WTC11 (cell line): ENCODE measurements at regions not wholly inside any gene's neighbourhood (a gene's known extent, or its start where the extent isn't known, plus 50 kb on each side); places are given as distances from the start of the nearest gene placed in this dataset.

Source experiments
- ATAC-seq: fragments of 200-7000 bp; cut with Tn5 transposase; 2 replicates; pipeline ENCODE4 v1.10.0; 2021; ENCODE audit warnings: mild to moderate bottlenecking, moderate library complexity
- CTCF ChIA-PET: fragments of 300-600 bp; sonication (Branson Sonifier 250); formaldehyde crosslinking; loops from one replicate; lab custom pipeline; 2021; ENCODE audit warnings: antibody characterized with exemption; lab: Charles Lee
- POLR2A ChIA-PET: fragments of 350-600 bp; sonication (Branson Sonifier 250); formaldehyde crosslinking; loops from one replicate; lab custom pipeline; 2021; ENCODE audit warnings: antibody characterized with exemption; lab: Charles Lee
- DNase-seq: peaks from one replicate; pipeline ENCODE4 v3.0.0; 2021; ENCODE audit warnings: low spot score
- H3K27ac Mint-ChIP-seq: 2 replicates; pipeline ENCODE4 v1.8.0; 2021; ENCODE audit warnings: mixed read lengths
- H3K27me3 Mint-ChIP-seq: 2 replicates; pipeline ENCODE4 v1.8.0; 2021; ENCODE audit warnings: low read depth, mild to moderate bottlenecking, moderate library complexity, mixed read lengths
- H3K36me3 Mint-ChIP-seq: 2 replicates; pipeline ENCODE4 v1.8.0; 2021; ENCODE audit warnings: mixed read lengths
- H3K4me1 Mint-ChIP-seq: 2 replicates; pipeline ENCODE4 v1.8.0; 2022; ENCODE audit warnings: mixed read lengths
- H3K4me3 Mint-ChIP-seq: 2 replicates; pipeline ENCODE4 v1.8.0; 2021; ENCODE audit warnings: mild to moderate bottlenecking, moderate library complexity, mixed read lengths
- H3K9me3 Mint-ChIP-seq: 2 replicates; pipeline ENCODE4 v1.8.0; 2021; ENCODE audit warnings: mixed read lengths
- FOXK1 ChIP-seq: sonication (generic); formaldehyde crosslinking; IDR thresholded peaks from 2 replicates; pipeline ENCODE4 v1.8.0; 2022; ENCODE audit warnings: mild to moderate bottlenecking, moderate library complexity, missing genetic modification reagents
- FOXP1 ChIP-seq: sonication (generic); formaldehyde crosslinking; IDR thresholded peaks from 2 replicates; pipeline ENCODE4 v1.8.0; 2022; ENCODE audit warnings: missing genetic modification reagents, mild to moderate bottlenecking, moderate library complexity, borderline replicate concordance
- GRHL2 ChIP-seq: fragments of 250-450 bp; sonication (Bioruptor Pico); IDR thresholded peaks from 2 replicates; pipeline ENCODE4 v1.8.0; 2022; ENCODE audit warnings: mild to moderate bottlenecking, moderate library complexity; ENCODE audit not compliant: insufficient replicate concordance, severe bottlenecking
- NFATC4 ChIP-seq: fragments of 250-450 bp; sonication (Bioruptor Pico); IDR thresholded peaks from 2 replicates; pipeline ENCODE4 v1.9.0; 2021; ENCODE audit warnings: mild to moderate bottlenecking
- NR3C1 ChIP-seq: sonication (generic); formaldehyde crosslinking; conservative IDR thresholded peaks from 2 replicates; pipeline ENCODE4 v1.8.1; 2023; ENCODE audit warnings: low read depth, mild to moderate bottlenecking, missing genetic modification reagents
- OVOL2 ChIP-seq: fragments of 250-450 bp; sonication (Bioruptor Pico); IDR thresholded peaks from 2 replicates; pipeline ENCODE4 v1.9.0; 2021; ENCODE audit warnings: mild to moderate bottlenecking, borderline replicate concordance
- PRRX2 ChIP-seq: fragments of 250-450 bp; sonication (Bioruptor Pico); IDR thresholded peaks from 2 replicates; pipeline ENCODE4 v1.8.0; 2021; ENCODE audit warnings: mild to moderate bottlenecking
- RORB ChIP-seq: fragments of 250-450 bp; sonication (Bioruptor Pico); IDR thresholded peaks from 2 replicates; pipeline ENCODE4 v1.9.0; 2021; ENCODE audit warnings: mild to moderate bottlenecking
- TCF7 ChIP-seq: sonication (generic); formaldehyde crosslinking; IDR thresholded peaks from 2 replicates; pipeline ENCODE4 v1.8.0; 2022; ENCODE audit warnings: mild to moderate bottlenecking, low read depth, missing genetic modification reagents, moderate library complexity
- TEAD4 ChIP-seq: sonication (generic); formaldehyde crosslinking; IDR thresholded peaks from 2 replicates; pipeline ENCODE4 v1.8.0; 2022; ENCODE audit warnings: mild to moderate bottlenecking, missing genetic modification reagents
- ZBTB21 ChIP-seq: sonication (generic); formaldehyde crosslinking; IDR thresholded peaks from 2 replicates; pipeline ENCODE4 v1.8.1; 2023; ENCODE audit warnings: mild to moderate bottlenecking, missing genetic modification reagents, borderline replicate concordance
- TF ChIP-seq, protein P1 (sequence below): sonication (generic); formaldehyde crosslinking; IDR thresholded peaks from 2 replicates; pipeline ENCODE4 v1.8.0; 2022; ENCODE audit warnings: mild to moderate bottlenecking, missing genetic modification reagents
- TF ChIP-seq, protein P2 (sequence below): fragments of 250-450 bp; sonication (Bioruptor Pico); IDR thresholded peaks from 2 replicates; pipeline ENCODE4 v1.9.0; 2021; ENCODE audit warnings: moderate library complexity, mild to moderate bottlenecking, inconsistent platforms, borderline replicate concordance
- TF ChIP-seq, protein P3 (sequence below): sonication (generic); formaldehyde crosslinking; IDR thresholded peaks from 2 replicates; pipeline ENCODE4 v1.8.0; 2023; ENCODE audit warnings: missing genetic modification reagents
- TF ChIP-seq, protein P4 (sequence below): sonication (generic); formaldehyde crosslinking; IDR thresholded peaks from 2 replicates; pipeline ENCODE4 v1.8.1; 2022; ENCODE audit warnings: missing genetic modification reagents, borderline replicate concordance
- TF ChIP-seq, protein P5 (sequence below): fragments of 250-450 bp; sonication (Bioruptor Pico); IDR thresholded peaks from 2 replicates; pipeline ENCODE4 v1.9.0; 2021; ENCODE audit warnings: mild to moderate bottlenecking
- TF ChIP-seq, protein P6 (sequence below): sonication (generic); formaldehyde crosslinking; conservative IDR thresholded peaks from 2 replicates; pipeline ENCODE4 v1.8.1; 2023; ENCODE audit warnings: mild to moderate bottlenecking, low read depth, missing genetic modification reagents, moderate library complexity

DNA sequence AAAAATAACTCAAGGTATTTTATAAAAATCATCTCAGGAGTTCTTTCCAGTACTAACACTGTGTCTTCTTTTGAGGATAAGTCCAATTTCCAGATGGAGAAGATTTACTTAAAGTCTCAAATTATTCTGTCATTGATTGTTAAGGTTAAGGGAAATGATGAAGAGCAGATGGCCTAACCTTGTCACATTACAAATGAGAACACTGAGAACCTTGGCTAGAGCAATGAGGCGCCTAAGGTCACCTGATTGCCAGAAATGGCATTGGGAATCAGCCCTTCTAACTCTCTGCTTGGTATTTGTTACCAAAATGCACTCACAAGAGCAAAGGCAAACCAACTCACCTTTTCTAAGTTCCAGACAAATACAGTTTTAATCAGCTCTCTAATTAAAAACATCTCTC lies 835.1 kb downstream of the RNF144A start:
- H3K27me3 Mint-ChIP-seq = peaks cover 5% of the 10 kb centered on the region
- TF ChIP-seq FOXP1 (CRISPR knock-in tag) = no peak
- TF ChIP-seq, protein P1, sequence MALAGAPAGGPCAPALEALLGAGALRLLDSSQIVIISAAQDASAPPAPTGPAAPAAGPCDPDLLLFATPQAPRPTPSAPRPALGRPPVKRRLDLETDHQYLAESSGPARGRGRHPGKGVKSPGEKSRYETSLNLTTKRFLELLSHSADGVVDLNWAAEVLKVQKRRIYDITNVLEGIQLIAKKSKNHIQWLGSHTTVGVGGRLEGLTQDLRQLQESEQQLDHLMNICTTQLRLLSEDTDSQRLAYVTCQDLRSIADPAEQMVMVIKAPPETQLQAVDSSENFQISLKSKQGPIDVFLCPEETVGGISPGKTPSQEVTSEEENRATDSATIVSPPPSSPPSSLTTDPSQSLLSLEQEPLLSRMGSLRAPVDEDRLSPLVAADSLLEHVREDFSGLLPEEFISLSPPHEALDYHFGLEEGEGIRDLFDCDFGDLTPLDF = no peak
- no peak for TF ChIP-seq NFATC4 (CRISPR knock-in tag)
- no peak for TF ChIP-seq TEAD4 (CRISPR knock-in tag)
- no peak for TF ChIP-seq ZBTB21 (CRISPR knock-in tag)
- TF ChIP-seq, protein P2, sequence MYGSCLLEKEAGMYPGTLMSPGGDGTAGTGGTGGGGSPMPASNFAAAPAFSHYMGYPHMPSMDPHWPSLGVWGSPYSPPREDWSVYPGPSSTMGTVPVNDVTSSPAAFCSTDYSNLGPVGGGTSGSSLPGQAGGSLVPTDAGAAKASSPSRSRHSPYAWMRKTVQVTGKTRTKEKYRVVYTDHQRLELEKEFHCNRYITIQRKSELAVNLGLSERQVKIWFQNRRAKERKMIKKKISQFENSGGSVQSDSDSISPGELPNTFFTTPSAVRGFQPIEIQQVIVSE (CRISPR knock-in tag) = no peak
- no peak for TF ChIP-seq GRHL2 (CRISPR knock-in tag)
- TF ChIP-seq, protein P3, sequence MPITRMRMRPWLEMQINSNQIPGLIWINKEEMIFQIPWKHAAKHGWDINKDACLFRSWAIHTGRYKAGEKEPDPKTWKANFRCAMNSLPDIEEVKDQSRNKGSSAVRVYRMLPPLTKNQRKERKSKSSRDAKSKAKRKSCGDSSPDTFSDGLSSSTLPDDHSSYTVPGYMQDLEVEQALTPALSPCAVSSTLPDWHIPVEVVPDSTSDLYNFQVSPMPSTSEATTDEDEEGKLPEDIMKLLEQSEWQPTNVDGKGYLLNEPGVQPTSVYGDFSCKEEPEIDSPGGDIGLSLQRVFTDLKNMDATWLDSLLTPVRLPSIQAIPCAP = no peak
- no peak for TF ChIP-seq TCF7 (CRISPR knock-in tag)
- TF ChIP-seq RORB (CRISPR knock-in tag) = no peak
- TF ChIP-seq, protein P4, sequence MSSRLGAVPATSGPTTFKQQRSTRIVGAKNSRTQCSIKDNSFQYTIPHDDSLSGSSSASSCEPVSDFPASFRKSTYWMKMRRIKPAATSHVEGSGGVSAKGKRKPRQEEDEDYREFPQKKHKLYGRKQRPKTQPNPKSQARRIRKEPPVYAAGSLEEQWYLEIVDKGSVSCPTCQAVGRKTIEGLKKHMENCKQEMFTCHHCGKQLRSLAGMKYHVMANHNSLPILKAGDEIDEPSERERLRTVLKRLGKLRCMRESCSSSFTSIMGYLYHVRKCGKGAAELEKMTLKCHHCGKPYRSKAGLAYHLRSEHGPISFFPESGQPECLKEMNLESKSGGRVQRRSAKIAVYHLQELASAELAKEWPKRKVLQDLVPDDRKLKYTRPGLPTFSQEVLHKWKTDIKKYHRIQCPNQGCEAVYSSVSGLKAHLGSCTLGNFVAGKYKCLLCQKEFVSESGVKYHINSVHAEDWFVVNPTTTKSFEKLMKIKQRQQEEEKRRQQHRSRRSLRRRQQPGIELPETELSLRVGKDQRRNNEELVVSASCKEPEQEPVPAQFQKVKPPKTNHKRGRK (CRISPR knock-in tag) = no peak
- TF ChIP-seq, protein P5, sequence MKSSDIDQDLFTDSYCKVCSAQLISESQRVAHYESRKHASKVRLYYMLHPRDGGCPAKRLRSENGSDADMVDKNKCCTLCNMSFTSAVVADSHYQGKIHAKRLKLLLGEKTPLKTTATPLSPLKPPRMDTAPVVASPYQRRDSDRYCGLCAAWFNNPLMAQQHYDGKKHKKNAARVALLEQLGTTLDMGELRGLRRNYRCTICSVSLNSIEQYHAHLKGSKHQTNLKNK (CRISPR knock-in tag) = no peak
- no peak for TF ChIP-seq PRRX2 (CRISPR knock-in tag)
- TF ChIP-seq NR3C1 (CRISPR knock-in tag) = no peak
- TF ChIP-seq FOXK1 (CRISPR knock-in tag) = no peak
- no peak for TF ChIP-seq OVOL2
- TF ChIP-seq, protein P6, sequence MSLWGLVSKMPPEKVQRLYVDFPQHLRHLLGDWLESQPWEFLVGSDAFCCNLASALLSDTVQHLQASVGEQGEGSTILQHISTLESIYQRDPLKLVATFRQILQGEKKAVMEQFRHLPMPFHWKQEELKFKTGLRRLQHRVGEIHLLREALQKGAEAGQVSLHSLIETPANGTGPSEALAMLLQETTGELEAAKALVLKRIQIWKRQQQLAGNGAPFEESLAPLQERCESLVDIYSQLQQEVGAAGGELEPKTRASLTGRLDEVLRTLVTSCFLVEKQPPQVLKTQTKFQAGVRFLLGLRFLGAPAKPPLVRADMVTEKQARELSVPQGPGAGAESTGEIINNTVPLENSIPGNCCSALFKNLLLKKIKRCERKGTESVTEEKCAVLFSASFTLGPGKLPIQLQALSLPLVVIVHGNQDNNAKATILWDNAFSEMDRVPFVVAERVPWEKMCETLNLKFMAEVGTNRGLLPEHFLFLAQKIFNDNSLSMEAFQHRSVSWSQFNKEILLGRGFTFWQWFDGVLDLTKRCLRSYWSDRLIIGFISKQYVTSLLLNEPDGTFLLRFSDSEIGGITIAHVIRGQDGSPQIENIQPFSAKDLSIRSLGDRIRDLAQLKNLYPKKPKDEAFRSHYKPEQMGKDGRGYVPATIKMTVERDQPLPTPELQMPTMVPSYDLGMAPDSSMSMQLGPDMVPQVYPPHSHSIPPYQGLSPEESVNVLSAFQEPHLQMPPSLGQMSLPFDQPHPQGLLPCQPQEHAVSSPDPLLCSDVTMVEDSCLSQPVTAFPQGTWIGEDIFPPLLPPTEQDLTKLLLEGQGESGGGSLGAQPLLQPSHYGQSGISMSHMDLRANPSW (CRISPR knock-in tag) = no peak
- H3K4me3 Mint-ChIP-seq = no peak overlapping the region
- ATAC-seq = no peak
- H3K9me3 Mint-ChIP-seq = peaks cover 29% of the 10 kb centered on the region
- ChIA-PET POLR2A (no interaction called here), CTCF (no interaction called here)
- H3K4me1 Mint-ChIP-seq = peaks cover 18% of the 10 kb centered on the region
- no peak for DNase-seq
- H3K27ac Mint-ChIP-seq = no peak overlapping the region
- peaks cover 14% of the 10 kb centered on the region for H3K36me3 Mint-ChIP-seq

DNA sequence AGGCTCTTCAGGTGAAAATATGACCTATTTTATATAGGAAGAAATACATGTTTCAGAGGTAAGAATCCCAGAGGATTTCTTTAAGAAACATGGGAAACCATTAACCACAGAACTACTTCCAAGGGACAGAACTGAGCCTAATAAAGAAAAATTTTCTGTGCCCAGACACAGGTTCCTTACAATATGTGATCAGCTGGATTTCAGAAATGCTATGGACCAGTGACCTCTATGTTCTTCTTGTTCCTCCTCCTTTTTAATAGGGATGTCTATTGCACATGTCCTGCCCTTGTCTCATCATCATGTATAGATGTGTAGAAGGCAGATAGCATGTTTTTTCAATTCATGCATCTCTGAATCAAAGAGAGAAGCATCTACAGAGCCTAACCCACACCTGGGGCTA lies 836.6 kb downstream of the RNF144A start:
- POLR2A ChIA-PET = no interaction called here
- peaks cover 7% of the 10 kb centered on the region for H3K4me1 Mint-ChIP-seq
- H3K4me3 Mint-ChIP-seq = no peak overlapping the region

More for the DNA sequence above, 836.6 kb downstream of the RNF144A start:
- ATAC-seq (no peak), DNase-seq (no peak)
- Mint-ChIP-seq H3K36me3 (peaks cover 17% of the 10 kb centered on the region), H3K9me3 (peaks cover 37% of the 10 kb centered on the region), H3K27me3 (peaks cover 5% of the 10 kb centered on the region)
- CTCF ChIA-PET = no interaction called here
- TF ChIP-seq, protein P3 = no peak
- TF ChIP-seq RORB (CRISPR knock-in tag) = no peak
- TF ChIP-seq, all 79 proteins: peak for 0
- H3K27ac Mint-ChIP-seq = no peak overlapping the region
